NCI-H526 (cell line): ENCODE measurements at regions not wholly inside any gene's neighbourhood (a gene's known extent, or its start where the extent isn't known, plus 50 kb on each side); places are given as distances from the start of the nearest gene placed in this dataset.

Source experiments
- DNase-seq, 2 experiments: peaks; one replicate each; lab custom pipeline; 2025; lab: John Stamatoyannopoulos, UW

- no peak for DNase-seq
These were observed 49.9 kb upstream of the HS6ST1 start for GRCh38 chr2:128368437-128369107.

GRCh38 chr2:128369108-128369555 lies 50.5 kb upstream of the HS6ST1 start:
- DNase-seq: no peak

GRCh38 chr2:128369602-128370467 lies 51.2 kb upstream of the HS6ST1 start:
- no peak for DNase-seq

GRCh38 chr2:128370468-128371247 lies 52.0 kb upstream of the HS6ST1 start:
- peak in 1 of 2 experiments; percentile 18 for DNase-seq

GRCh38 chr2:128371248-128371630 lies 52.6 kb upstream of the HS6ST1 start:
- DNase-seq: no peak

GRCh38 chr2:128371648-128372345 lies 53.1 kb upstream of the HS6ST1 start:
- no peak for DNase-seq

- no peak for DNase-seq
These were observed 54.1 kb upstream of the HS6ST1 start for GRCh38 chr2:128372621-128373341.

- DNase-seq: no peak
These were observed 54.9 kb upstream of the HS6ST1 start for GRCh38 chr2:128373451-128374000.

- DNase-seq: no peak
These were observed 55.5 kb upstream of the HS6ST1 start for GRCh38 chr2:128374001-128374710.

- peak in 1 of 2 experiments; percentile 81 for DNase-seq
These were observed 56.2 kb upstream of the HS6ST1 start for GRCh38 chr2:128374711-128375413.

- DNase-seq: peak; percentile 78 to 82
These were observed 56.8 kb upstream of the HS6ST1 start for GRCh38 chr2:128375454-128375853.

- no peak for DNase-seq
These were observed 57.8 kb upstream of the HS6ST1 start for GRCh38 chr2:128376241-128377041.

GRCh38 chr2:128377071-128377910 lies 58.6 kb upstream of the HS6ST1 start:
- no peak for DNase-seq

GRCh38 chr2:128378231-128379020 lies 59.8 kb upstream of the HS6ST1 start:
- DNase-seq: no peak

- no peak for DNase-seq
These were observed 60.6 kb upstream of the HS6ST1 start for GRCh38 chr2:128379021-128380015.
